ENCODE measurements at regions not wholly inside any gene's neighbourhood (a gene's known extent, or its start where the extent isn't known, plus 50 kb on each side); places are given as distances from the start of the nearest gene placed in this dataset.

- no peak overlapping the region for H3K27ac Mint-ChIP-seq
- H3K9me3 Mint-ChIP-seq = peaks cover 3% of the 10 kb centered on the region
- H3K36me3 Mint-ChIP-seq = no peaks in the 10 kb centered on the region
- no peak for DNase-seq
- ChIA-PET POLR2A (no interaction called here), CTCF (no interaction called here)
- H3K4me3 Mint-ChIP-seq = no peak overlapping the region
- intact Hi-C loops (cut with micrococcal nuclease) = no loop called here
- H3K27me3 Mint-ChIP-seq = no peaks in the 10 kb centered on the region
- no peaks in the 10 kb centered on the region for H3K4me1 Mint-ChIP-seq (ENCODE audit: low read depth)
Measured at GRCh38 chr2:13536941-13537340, 820.2 kb downstream of the TRIB2 start.

- H3K27ac Mint-ChIP-seq = no peak overlapping the region
- intact Hi-C loops (cut with micrococcal nuclease) = no loop called here
- no peak for DNase-seq
- no peaks in the 10 kb centered on the region for H3K36me3 Mint-ChIP-seq
- ChIA-PET POLR2A (no interaction called here), CTCF (no interaction called here)
- no peaks in the 10 kb centered on the region for H3K9me3 Mint-ChIP-seq
- no peaks in the 10 kb centered on the region for H3K27me3 Mint-ChIP-seq
- H3K4me3 Mint-ChIP-seq = no peak overlapping the region
- H3K4me1 Mint-ChIP-seq (ENCODE audit: low read depth) = no peaks in the 10 kb centered on the region
Measured at GRCh38 chr2:13537771-13538349, 821.1 kb downstream of the TRIB2 start.

- Mint-ChIP-seq H3K27ac (no peak overlapping the region), H3K9me3 (no peaks in the 10 kb centered on the region), H3K4me1 (ENCODE audit: low read depth) (no peaks in the 10 kb centered on the region), H3K27me3 (no peaks in the 10 kb centered on the region), H3K4me3 (no peak overlapping the region), H3K36me3 (no peaks in the 10 kb centered on the region)
- ChIA-PET POLR2A (no interaction called here), CTCF (no interaction called here)
- intact Hi-C loops (cut with micrococcal nuclease) = no loop called here
- no peak for DNase-seq
Measured at GRCh38 chr2:13539296-13539695, 822.6 kb downstream of the TRIB2 start.

GRCh38 chr2:13542061-13542460 is 825.3 kb downstream of the TRIB2 start:
- Mint-ChIP-seq H3K27ac (no peak overlapping the region), H3K4me3 (no peak overlapping the region), H3K27me3 (no peaks in the 10 kb centered on the region), H3K4me1 (ENCODE audit: low read depth) (no peaks in the 10 kb centered on the region), H3K36me3 (no peaks in the 10 kb centered on the region), H3K9me3 (no peaks in the 10 kb centered on the region)
- intact Hi-C loops (cut with micrococcal nuclease) = no loop called here
- DNase-seq = no peak
- POLR2A ChIA-PET = no interaction called here
- CTCF ChIA-PET = no interaction called here

GRCh38 chr2:13542642-13543041 is 825.9 kb downstream of the TRIB2 start:
- H3K27me3 Mint-ChIP-seq = no peaks in the 10 kb centered on the region
- no peak overlapping the region for H3K27ac Mint-ChIP-seq
- DNase-seq = no peak
- intact Hi-C loops (cut with micrococcal nuclease) = no loop called here
- H3K9me3 Mint-ChIP-seq = no peaks in the 10 kb centered on the region
- ChIA-PET POLR2A (no interaction called here), CTCF (no interaction called here)
- no peaks in the 10 kb centered on the region for H3K4me1 Mint-ChIP-seq (ENCODE audit: low read depth)
- no peak overlapping the region for H3K4me3 Mint-ChIP-seq
- H3K36me3 Mint-ChIP-seq = no peaks in the 10 kb centered on the region

- ChIA-PET POLR2A (no interaction called here), CTCF (no interaction called here)
- Mint-ChIP-seq H3K9me3 (no peaks in the 10 kb centered on the region), H3K4me3 (no peak overlapping the region), H3K4me1 (ENCODE audit: low read depth) (no peaks in the 10 kb centered on the region), H3K27me3 (no peaks in the 10 kb centered on the region), H3K27ac (no peak overlapping the region), H3K36me3 (no peaks in the 10 kb centered on the region)
- DNase-seq = no peak
- intact Hi-C loops (cut with micrococcal nuclease) = no loop called here
Measured at GRCh38 chr2:13543550-13543949, 826.8 kb downstream of the TRIB2 start.

- no peaks in the 10 kb centered on the region for H3K36me3 Mint-ChIP-seq
- H3K27ac Mint-ChIP-seq = no peak overlapping the region
- no peak overlapping the region for H3K4me3 Mint-ChIP-seq
- no peak for DNase-seq
- H3K9me3 Mint-ChIP-seq = no peaks in the 10 kb centered on the region
- H3K27me3 Mint-ChIP-seq = no peaks in the 10 kb centered on the region
- POLR2A ChIA-PET = no interaction called here
- intact Hi-C loops (cut with micrococcal nuclease) = no loop called here
- CTCF ChIA-PET = no interaction called here
- no peaks in the 10 kb centered on the region for H3K4me1 Mint-ChIP-seq (ENCODE audit: low read depth)
Measured at GRCh38 chr2:13545320-13545719, 828.6 kb downstream of the TRIB2 start.

- intact Hi-C loops (cut with micrococcal nuclease) = no loop called here
- CTCF ChIA-PET = no interaction called here
Measured at GRCh38 chr2:13546131-13546530, 829.4 kb downstream of the TRIB2 start.

GRCh38 chr2:13550285-13551231 is 833.8 kb downstream of the TRIB2 start:
- intact Hi-C loops (cut with micrococcal nuclease) = no loop called here
- Mint-ChIP-seq H3K27me3 (no peaks in the 10 kb centered on the region), H3K9me3 (peaks cover 3% of the 10 kb centered on the region), H3K4me3 (no peak overlapping the region), H3K4me1 (ENCODE audit: low read depth) (no peaks in the 10 kb centered on the region), H3K27ac (no peak overlapping the region), H3K36me3 (no peaks in the 10 kb centered on the region)
- no peak for DNase-seq
- ChIA-PET POLR2A (no interaction called here), CTCF (no interaction called here)

More at GRCh38 chr2:13546131-13546530, 829.4 kb downstream of the TRIB2 start:
- no peak for DNase-seq
- no peaks in the 10 kb centered on the region for H3K9me3 Mint-ChIP-seq
- H3K27me3 Mint-ChIP-seq = no peaks in the 10 kb centered on the region
- H3K27ac Mint-ChIP-seq = no peak overlapping the region
- POLR2A ChIA-PET = no interaction called here
- no peaks in the 10 kb centered on the region for H3K36me3 Mint-ChIP-seq
- H3K4me3 Mint-ChIP-seq = no peak overlapping the region
- H3K4me1 Mint-ChIP-seq (ENCODE audit: low read depth) = no peaks in the 10 kb centered on the region

- no peak overlapping the region for H3K4me3 Mint-ChIP-seq
- DNase-seq = no peak
- POLR2A ChIA-PET = no interaction called here
- CTCF ChIA-PET = no interaction called here
- intact Hi-C loops (cut with micrococcal nuclease) = no loop called here
- no peaks in the 10 kb centered on the region for H3K36me3 Mint-ChIP-seq
- no peaks in the 10 kb centered on the region for H3K27me3 Mint-ChIP-seq
- peaks cover 2% of the 10 kb centered on the region for H3K9me3 Mint-ChIP-seq
- no peak overlapping the region for H3K27ac Mint-ChIP-seq
- H3K4me1 Mint-ChIP-seq (ENCODE audit: low read depth) = no peaks in the 10 kb centered on the region
Measured at GRCh38 chr2:13558368-13558767, 841.6 kb downstream of the TRIB2 start.

- Mint-ChIP-seq H3K27ac (no peak overlapping the region), H3K27me3 (no peaks in the 10 kb centered on the region), H3K9me3 (peaks cover 2% of the 10 kb centered on the region), H3K36me3 (no peaks in the 10 kb centered on the region), H3K4me1 (ENCODE audit: low read depth) (no peaks in the 10 kb centered on the region), H3K4me3 (no peak overlapping the region)
- DNase-seq = no peak
- intact Hi-C loops (cut with micrococcal nuclease) = no loop called here
- ChIA-PET CTCF (no interaction called here), POLR2A (no interaction called here)
Measured at GRCh38 chr2:13560322-13560721, 843.6 kb downstream of the TRIB2 start.

- intact Hi-C loops (cut with micrococcal nuclease) = no loop called here
- Mint-ChIP-seq H3K4me3 (no peak overlapping the region), H3K9me3 (peaks cover 2% of the 10 kb centered on the region), H3K27me3 (no peaks in the 10 kb centered on the region), H3K4me1 (ENCODE audit: low read depth) (no peaks in the 10 kb centered on the region), H3K27ac (no peak overlapping the region), H3K36me3 (no peaks in the 10 kb centered on the region)
- CTCF ChIA-PET = no interaction called here
- POLR2A ChIA-PET = no interaction called here
- DNase-seq = no peak
Measured at GRCh38 chr2:13572466-13572865, 855.7 kb downstream of the TRIB2 start.

GRCh38 chr2:13574831-13575230 is 858.1 kb downstream of the TRIB2 start:
- no peaks in the 10 kb centered on the region for H3K36me3 Mint-ChIP-seq
- H3K4me1 Mint-ChIP-seq (ENCODE audit: low read depth) = no peaks in the 10 kb centered on the region
- H3K27me3 Mint-ChIP-seq = no peaks in the 10 kb centered on the region
- intact Hi-C loops (cut with micrococcal nuclease) = no loop called here
- ChIA-PET POLR2A (no interaction called here), CTCF (no interaction called here)
- no peak for DNase-seq
- peaks cover 2% of the 10 kb centered on the region for H3K9me3 Mint-ChIP-seq
- H3K27ac Mint-ChIP-seq = no peak overlapping the region
- no peak overlapping the region for H3K4me3 Mint-ChIP-seq

Measured in activated CD4-positive, alpha-beta memory T cell treated with anti-CD3 and anti-CD28 coated beads for 36 hours (primary cell).